Astrocyte (in vitro differentiated cells and primary cell): ENCODE measurements at regions not wholly inside any gene's neighbourhood (a gene's known extent, or its start where the extent isn't known, plus 50 kb on each side); places are given as distances from the start of the nearest gene placed in this dataset.

ENCODE experiments used
- DNase-seq: peaks from one replicate; pipeline ENCODE4 v3.0.0-alpha.2; 2010; ENCODE audit warnings: low read depth
- FAIRE-seq: peaks from 2 replicates; lab custom pipeline; 2011; peaks lifted over from hg19 to GRCh38; lab: Jason Lieb, UNC
- H2AFZ ChIP-seq: 2 replicates; pipeline ENCODE4 v1.6.0; 2012; ENCODE audit warnings: low read depth, low read length, inconsistent platforms
- H3K27ac ChIP-seq: 2 replicates; pipeline ENCODE4 v1.5.1; 2011; ENCODE audit warnings: low read depth, low read length, inconsistent platforms
- H3K27me3 ChIP-seq: 2 replicates; pipeline ENCODE4 v1.6.0; 2011; ENCODE audit warnings: low read length, inconsistent platforms; ENCODE audit not compliant: insufficient read depth
- H3K36me3 ChIP-seq: 2 replicates; pipeline ENCODE4 v1.5.1; 2011; ENCODE audit warnings: low read length, inconsistent platforms; ENCODE audit not compliant: insufficient read depth
- H3K4me1 ChIP-seq: 2 replicates; pipeline ENCODE4 v1.5.1; 2011; ENCODE audit warnings: low read length, inconsistent platforms; ENCODE audit not compliant: insufficient read depth
- H3K4me2 ChIP-seq: 2 replicates; pipeline ENCODE4 v1.6.0; 2012; ENCODE audit warnings: low read length, inconsistent platforms
- H3K4me3 ChIP-seq: 2 replicates; pipeline ENCODE4 v1.5.1; 2011; ENCODE audit warnings: low read depth, mild to moderate bottlenecking, low read length, inconsistent platforms; ENCODE audit not compliant: insufficient read depth
- H3K79me2 ChIP-seq: 2 replicates; pipeline ENCODE4 v1.6.0; 2012; ENCODE audit warnings: mild to moderate bottlenecking, low read length, inconsistent platforms; ENCODE audit not compliant: insufficient read depth
- H3K9ac ChIP-seq: 2 replicates; pipeline ENCODE4 v1.6.0; 2012; ENCODE audit warnings: mild to moderate bottlenecking, low read length, inconsistent platforms
- H3K9me3 ChIP-seq: 2 replicates; pipeline ENCODE4 v1.5.1; 2012; ENCODE audit warnings: low read depth, mild to moderate bottlenecking, low read length, inconsistent platforms; ENCODE audit not compliant: insufficient read depth
- H4K20me1 ChIP-seq: 2 replicates; pipeline ENCODE4 v1.6.0; 2012; ENCODE audit warnings: low read length, inconsistent platforms; ENCODE audit not compliant: insufficient read depth
- H3K27ac Mint-ChIP-seq: one replicate; pipeline ENCODE4 v1.8.0; 2021; ENCODE audit warnings: mild to moderate bottlenecking, mixed read lengths; ENCODE audit not compliant: unreplicated experiment
- H3K27me3 Mint-ChIP-seq: one replicate; pipeline ENCODE4 v1.8.0; 2021; ENCODE audit warnings: low read depth, mixed read lengths; ENCODE audit not compliant: unreplicated experiment
- H3K36me3 Mint-ChIP-seq: one replicate; pipeline ENCODE4 v1.8.0; 2021; ENCODE audit warnings: low read depth, mixed read lengths; ENCODE audit not compliant: unreplicated experiment
- H3K4me1 Mint-ChIP-seq: one replicate; pipeline ENCODE4 v1.8.0; 2021; ENCODE audit warnings: low read depth, mixed read lengths; ENCODE audit not compliant: unreplicated experiment
- H3K4me3 Mint-ChIP-seq: one replicate; pipeline ENCODE4 v1.8.0; 2021; ENCODE audit warnings: mild to moderate bottlenecking, moderate library complexity, mixed read lengths; ENCODE audit not compliant: unreplicated experiment
- H3K9me3 Mint-ChIP-seq: one replicate; pipeline ENCODE4 v1.8.0; 2021; ENCODE audit warnings: mild to moderate bottlenecking, mixed read lengths; ENCODE audit not compliant: unreplicated experiment
- CTCF ChIP-seq: IDR thresholded peaks from 2 replicates; pipeline ENCODE4 v1.5.1; 2011; ENCODE audit warnings: low read depth, mild to moderate bottlenecking, inconsistent platforms, low read length, moderate library complexity; ENCODE audit not compliant: insufficient read depth
- EZH2 ChIP-seq: IDR thresholded peaks from 2 replicates; pipeline ENCODE4 v1.6.1; 2012; ENCODE audit warnings: mild to moderate bottlenecking, low read length, inconsistent platforms; ENCODE audit not compliant: insufficient read depth

- no peaks in the 10 kb centered on the region for H3K36me3 ChIP-seq
- H3K4me1 ChIP-seq, result no peaks in the 10 kb centered on the region
- H3K27me3 Mint-ChIP-seq, result peaks cover 7% of the 10 kb centered on the region
- H3K4me3 ChIP-seq, result no peak overlapping the region
- H2AFZ ChIP-seq, result no peak overlapping the region
- no peak overlapping the region for H3K4me2 ChIP-seq
- peaks cover 6% of the 10 kb centered on the region for H3K9me3 ChIP-seq
- DNase-seq (no peak), FAIRE-seq (no peak)
- no peaks in the 10 kb centered on the region for H3K4me1 Mint-ChIP-seq
- peaks cover 28% of the 10 kb centered on the region for H3K9me3 Mint-ChIP-seq
- H3K27ac Mint-ChIP-seq, result no peak overlapping the region
- H3K36me3 Mint-ChIP-seq, result no peaks in the 10 kb centered on the region
- H3K27ac ChIP-seq, result no peak overlapping the region
- H4K20me1 ChIP-seq, result no peaks in the 10 kb centered on the region
- no peaks in the 10 kb centered on the region for H3K79me2 ChIP-seq
- H3K27me3 ChIP-seq, result no peaks in the 10 kb centered on the region
- H3K9ac ChIP-seq, result no peak overlapping the region
- no peak overlapping the region for H3K4me3 Mint-ChIP-seq
- TF ChIP-seq EZH2, result no peak
- no peak for TF ChIP-seq CTCF
Observed at GRCh38 chr1:117770981-117771531, 158.4 kb downstream of the GDAP2 start.

GRCh38 chr1:117779364-117779763, 150.1 kb downstream of the GDAP2 start:
- no peak overlapping the region for H3K27ac ChIP-seq
- H3K4me3 ChIP-seq, result no peak overlapping the region
- no peaks in the 10 kb centered on the region for H3K79me2 ChIP-seq
- no peak overlapping the region for H3K4me2 ChIP-seq
- TF ChIP-seq EZH2 (no peak), CTCF (no peak)
- H3K27ac Mint-ChIP-seq, result no peak overlapping the region
- H3K27me3 ChIP-seq, result no peaks in the 10 kb centered on the region
- no peak for FAIRE-seq
- peaks cover 3% of the 10 kb centered on the region for H3K27me3 Mint-ChIP-seq
- no peak for DNase-seq
- no peaks in the 10 kb centered on the region for H3K36me3 Mint-ChIP-seq
- H3K4me1 ChIP-seq, result no peaks in the 10 kb centered on the region
- H3K36me3 ChIP-seq, result no peaks in the 10 kb centered on the region
- no peak overlapping the region for H2AFZ ChIP-seq
- H3K4me3 Mint-ChIP-seq, result no peak overlapping the region
- H3K4me1 Mint-ChIP-seq, result no peaks in the 10 kb centered on the region
- H3K9me3 Mint-ChIP-seq, result peaks cover 2% of the 10 kb centered on the region
- no peaks in the 10 kb centered on the region for H4K20me1 ChIP-seq
- H3K9ac ChIP-seq, result no peak overlapping the region
- no peaks in the 10 kb centered on the region for H3K9me3 ChIP-seq

GRCh38 chr1:117780687-117781475, 148.5 kb downstream of the GDAP2 start:
- Mint-ChIP-seq H3K9me3 (peaks cover 2% of the 10 kb centered on the region), H3K27ac (no peak overlapping the region), H3K4me1 (no peaks in the 10 kb centered on the region), H3K36me3 (no peaks in the 10 kb centered on the region), H3K4me3 (no peak overlapping the region), H3K27me3 (peaks cover 3% of the 10 kb centered on the region)
- no peak for DNase-seq
- H4K20me1 ChIP-seq, result no peaks in the 10 kb centered on the region
- no peak overlapping the region for H3K9ac ChIP-seq
- no peaks in the 10 kb centered on the region for H3K36me3 ChIP-seq
- H3K79me2 ChIP-seq, result no peaks in the 10 kb centered on the region
- H3K27ac ChIP-seq, result no peak overlapping the region
- no peak overlapping the region for H3K4me2 ChIP-seq
- H3K9me3 ChIP-seq, result no peaks in the 10 kb centered on the region
- FAIRE-seq, result no peak
- H3K4me3 ChIP-seq, result no peak overlapping the region
- no peaks in the 10 kb centered on the region for H3K27me3 ChIP-seq
- TF ChIP-seq CTCF (no peak), EZH2 (no peak)
- no peak overlapping the region for H2AFZ ChIP-seq
- no peaks in the 10 kb centered on the region for H3K4me1 ChIP-seq
